ENCODE measurements at regions not wholly inside any gene's neighbourhood (a gene's known extent, or its start where the extent isn't known, plus 50 kb on each side); places are given as distances from the start of the nearest gene placed in this dataset.

DNA sequence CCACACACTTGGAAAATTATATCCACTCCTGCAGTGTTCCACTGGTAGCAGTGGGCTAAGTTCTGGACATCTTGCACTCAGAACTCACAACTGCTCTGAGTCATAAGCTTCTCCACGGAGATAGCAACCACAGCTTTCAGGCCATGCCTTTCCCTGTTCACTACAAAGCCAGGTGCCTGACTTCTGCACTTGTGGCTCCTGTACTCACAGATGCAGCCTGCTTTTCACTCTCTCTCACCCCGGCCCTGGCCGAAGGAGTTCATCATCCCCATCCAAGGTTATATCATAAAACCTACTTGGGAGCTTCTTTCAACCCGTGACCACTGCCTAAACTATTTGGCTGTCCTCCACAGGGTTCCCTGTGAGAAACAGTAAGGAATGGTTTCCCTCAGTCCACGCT is 999.4 kb downstream of the GLUD2 start:
- no peaks in the 10 kb centered on the region for H3K27me3 ChIP-seq
- no peaks in the 10 kb centered on the region for H3K9me3 ChIP-seq
- no peaks in the 10 kb centered on the region for H3K36me3 ChIP-seq
- no peaks in the 10 kb centered on the region for H3K4me1 ChIP-seq
- no peak overlapping the region for H3K27ac ChIP-seq
- H3K4me3 ChIP-seq: no peak overlapping the region
- ATAC-seq: no peak
- TF ChIP-seq POLR2AphosphoS5 (IDR thresholded peaks at IDR 0.05) (no peak), EP300 (IDR thresholded peaks at IDR 0.05) (no peak), POLR2A (IDR thresholded peaks at IDR 0.05) (no peak)
- TF ChIP-seq, protein P1, sequence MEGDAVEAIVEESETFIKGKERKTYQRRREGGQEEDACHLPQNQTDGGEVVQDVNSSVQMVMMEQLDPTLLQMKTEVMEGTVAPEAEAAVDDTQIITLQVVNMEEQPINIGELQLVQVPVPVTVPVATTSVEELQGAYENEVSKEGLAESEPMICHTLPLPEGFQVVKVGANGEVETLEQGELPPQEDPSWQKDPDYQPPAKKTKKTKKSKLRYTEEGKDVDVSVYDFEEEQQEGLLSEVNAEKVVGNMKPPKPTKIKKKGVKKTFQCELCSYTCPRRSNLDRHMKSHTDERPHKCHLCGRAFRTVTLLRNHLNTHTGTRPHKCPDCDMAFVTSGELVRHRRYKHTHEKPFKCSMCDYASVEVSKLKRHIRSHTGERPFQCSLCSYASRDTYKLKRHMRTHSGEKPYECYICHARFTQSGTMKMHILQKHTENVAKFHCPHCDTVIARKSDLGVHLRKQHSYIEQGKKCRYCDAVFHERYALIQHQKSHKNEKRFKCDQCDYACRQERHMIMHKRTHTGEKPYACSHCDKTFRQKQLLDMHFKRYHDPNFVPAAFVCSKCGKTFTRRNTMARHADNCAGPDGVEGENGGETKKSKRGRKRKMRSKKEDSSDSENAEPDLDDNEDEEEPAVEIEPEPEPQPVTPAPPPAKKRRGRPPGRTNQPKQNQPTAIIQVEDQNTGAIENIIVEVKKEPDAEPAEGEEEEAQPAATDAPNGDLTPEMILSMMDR (IDR thresholded peaks at IDR 0.05): no peak
- WGBS, 2 donors (ENCODE audit: low coverage in 1 of 2): 82% methylated on average over 3 of the region's 5 CpGs; no CpG with 5 or more reads in 1 of the 2 donors

DNA sequence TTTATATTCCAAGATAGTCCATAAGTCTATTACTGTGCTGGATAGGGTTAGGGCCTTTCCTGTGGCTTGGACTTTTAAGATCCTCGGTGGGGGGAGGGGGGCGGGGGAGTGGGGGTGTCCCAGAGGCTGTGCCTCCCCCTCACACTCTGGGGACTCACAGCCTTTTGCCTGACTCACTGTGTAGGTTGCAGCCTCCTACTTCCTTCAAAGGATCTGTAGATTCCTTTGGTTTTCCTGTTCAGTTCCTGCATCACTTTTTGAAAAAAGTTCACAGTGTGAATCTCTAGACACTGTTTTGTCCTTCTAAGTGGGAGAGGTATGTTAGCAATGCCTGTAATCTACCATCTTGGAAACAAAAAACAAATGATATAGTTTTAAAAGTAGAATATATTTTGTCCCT is 999.9 kb downstream of the GLUD2 start:
- Histone ChIP-seq H3K4me1 (no peaks in the 10 kb centered on the region), H3K36me3 (no peaks in the 10 kb centered on the region), H3K4me3 (no peak overlapping the region), H3K27ac (no peak overlapping the region), H3K27me3 (no peaks in the 10 kb centered on the region), H3K9me3 (no peaks in the 10 kb centered on the region)
- no peak for ATAC-seq
- WGBS, 2 donors (ENCODE audit: low coverage in 1 of 2): no CpG with 5 or more reads among the region's 2 CpGs
- TF ChIP-seq POLR2AphosphoS5 (IDR thresholded peaks at IDR 0.05) (no peak), POLR2A (IDR thresholded peaks at IDR 0.05) (no peak), EP300 (IDR thresholded peaks at IDR 0.05) (no peak)
- TF ChIP-seq, protein P1 (IDR thresholded peaks at IDR 0.05): no peak

DNA sequence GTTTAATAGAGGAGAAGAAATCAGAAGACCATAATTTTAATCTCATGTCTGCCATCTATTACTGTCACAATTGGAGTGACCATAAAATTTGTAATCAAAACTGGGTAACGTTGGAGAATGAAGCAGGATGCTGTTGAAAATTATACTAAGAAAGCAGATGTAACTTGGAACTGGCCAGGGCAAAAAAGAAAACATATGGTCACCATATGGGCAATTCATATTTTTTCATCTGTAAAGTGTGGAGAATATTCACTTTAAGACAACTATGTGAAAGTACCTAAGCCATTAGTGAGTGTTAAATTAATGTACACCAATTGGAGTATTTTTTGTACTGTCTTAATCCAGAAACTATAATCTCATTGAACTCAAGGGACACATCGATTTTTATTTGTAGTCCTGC is 1008.0 kb downstream of the GLUD2 start:
- no peaks in the 10 kb centered on the region for H3K4me1 ChIP-seq
- H3K4me3 ChIP-seq: no peak overlapping the region
- ATAC-seq: no peak
- WGBS, 2 donors (ENCODE audit: low coverage in 1 of 2): 29 to 37% methylated on average over 2 of the region's 2 CpGs
- no peaks in the 10 kb centered on the region for H3K27me3 ChIP-seq
- no peaks in the 10 kb centered on the region for H3K36me3 ChIP-seq
- no peaks in the 10 kb centered on the region for H3K9me3 ChIP-seq
- H3K27ac ChIP-seq: no peak overlapping the region
- TF ChIP-seq EP300 (IDR thresholded peaks at IDR 0.05) (no peak), POLR2A (IDR thresholded peaks at IDR 0.05) (no peak), POLR2AphosphoS5 (IDR thresholded peaks at IDR 0.05) (no peak)
- TF ChIP-seq, protein P1 (IDR thresholded peaks at IDR 0.05): no peak

DNA sequence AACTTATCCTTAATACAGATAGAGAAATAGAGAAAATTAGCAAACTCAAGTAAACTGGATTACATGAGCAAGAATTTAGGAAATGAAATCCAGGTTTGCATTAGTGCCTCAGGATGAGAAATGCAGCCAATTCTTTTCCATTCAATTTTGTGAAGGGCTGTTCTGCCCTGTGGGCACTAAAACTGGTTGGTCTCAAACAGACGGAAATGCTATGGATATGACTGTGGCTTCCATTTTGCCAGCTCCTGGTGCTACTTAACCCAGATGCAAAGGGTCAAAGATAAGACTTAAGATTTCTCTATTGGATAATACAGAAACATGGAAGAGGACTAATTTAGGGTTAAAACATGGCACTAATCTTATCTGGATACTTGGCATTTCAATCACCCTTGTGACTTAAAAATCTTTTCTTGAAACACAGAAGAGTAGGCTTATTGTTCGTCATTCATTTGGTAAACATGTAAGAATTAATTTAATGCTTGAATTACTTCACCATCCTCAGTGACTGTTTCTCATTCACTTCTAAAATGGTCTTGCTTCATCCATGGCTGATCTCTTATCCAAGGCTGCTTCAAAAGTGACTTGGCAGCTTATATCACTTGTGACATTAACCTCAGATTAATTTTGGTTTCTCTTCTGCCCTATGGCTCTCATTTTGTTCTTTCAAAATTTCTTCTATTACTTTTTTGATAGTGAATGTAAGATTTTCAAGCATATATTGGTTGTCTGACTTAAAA is 1008.7 kb downstream of the GLUD2 start:
- no peaks in the 10 kb centered on the region for H3K36me3 ChIP-seq
- no peak overlapping the region for H3K4me3 ChIP-seq
- no peak for TF ChIP-seq EP300 (IDR thresholded peaks at IDR 0.05)
- TF ChIP-seq, protein P1 (IDR thresholded peaks at IDR 0.05): no peak
- TF ChIP-seq POLR2AphosphoS5 (IDR thresholded peaks at IDR 0.05): no peak
- no peak for TF ChIP-seq POLR2A (IDR thresholded peaks at IDR 0.05)
- ATAC-seq: no peak
- no peaks in the 10 kb centered on the region for H3K9me3 ChIP-seq
- H3K27me3 ChIP-seq: no peaks in the 10 kb centered on the region
- no peak overlapping the region for H3K27ac ChIP-seq
- WGBS, 2 donors (ENCODE audit: low coverage in 1 of 2): 62 to 76% methylated on average over 2 of the region's 2 CpGs
- no peaks in the 10 kb centered on the region for H3K4me1 ChIP-seq

DNA sequence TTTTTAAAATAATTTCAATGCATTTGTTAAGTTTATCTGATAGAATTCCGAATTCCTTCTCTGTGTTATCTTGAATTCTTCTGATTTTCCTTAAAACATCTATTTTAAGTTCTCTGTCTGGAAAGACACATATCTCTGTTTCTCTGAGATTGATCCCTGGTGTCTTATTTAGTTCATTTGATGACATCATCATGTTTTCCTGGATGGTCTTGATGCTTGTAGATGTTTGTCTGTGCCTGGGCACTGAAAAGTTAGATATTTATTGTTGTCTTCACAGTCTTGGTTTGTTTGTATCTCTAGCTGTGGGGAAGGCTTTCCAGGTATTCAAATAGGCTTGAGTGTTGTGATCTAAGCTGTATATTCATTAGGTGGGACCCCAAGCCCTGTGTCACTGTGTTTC is 1028.8 kb downstream of the GLUD2 start:
- Histone ChIP-seq H3K4me1 (no peaks in the 10 kb centered on the region), H3K27ac (no peak overlapping the region), H3K27me3 (no peaks in the 10 kb centered on the region), H3K9me3 (no peaks in the 10 kb centered on the region), H3K4me3 (no peak overlapping the region), H3K36me3 (no peaks in the 10 kb centered on the region)
- no peak for ATAC-seq
- WGBS, 2 donors (ENCODE audit: low coverage in 1 of 2): 80 to 86% methylated on average over 1 of the region's 1 CpG
- TF ChIP-seq EP300 (IDR thresholded peaks at IDR 0.05) (no peak), POLR2AphosphoS5 (IDR thresholded peaks at IDR 0.05) (no peak), POLR2A (IDR thresholded peaks at IDR 0.05) (no peak)
- TF ChIP-seq, protein P1 (IDR thresholded peaks at IDR 0.05): no peak
